ENCODE measurements at regions not wholly inside any gene's neighbourhood (a gene's known extent, or its start where the extent isn't known, plus 50 kb on each side); places are given as distances from the start of the nearest gene placed in this dataset.

DNA sequence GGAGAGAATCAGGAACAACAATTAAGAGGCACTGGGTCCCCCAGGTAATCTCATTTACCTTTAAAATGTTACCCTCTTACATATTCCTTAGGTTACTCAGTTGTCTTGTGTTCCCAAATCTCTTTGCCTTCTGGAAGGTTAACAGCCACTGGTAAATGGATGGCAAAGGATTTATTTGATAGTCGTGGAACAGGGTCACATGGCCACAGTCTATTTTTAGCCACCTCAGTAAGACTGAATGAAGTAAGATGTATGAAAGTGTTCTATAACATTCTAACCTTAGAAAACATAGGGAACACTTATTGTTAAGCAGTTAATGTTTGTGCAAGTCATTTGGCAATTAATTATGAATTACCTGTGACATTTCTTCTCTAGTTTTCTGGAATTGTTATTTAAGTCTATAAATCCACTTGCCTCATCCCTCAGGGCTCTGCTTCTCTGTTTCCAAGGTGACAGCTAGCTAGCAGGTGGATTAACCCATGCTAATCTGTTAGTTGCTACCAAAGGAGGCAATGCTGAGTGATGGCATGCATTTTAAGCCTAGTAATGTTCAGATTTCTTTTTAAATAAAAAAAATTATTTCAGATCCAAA is 211.0 kb downstream of the PIK3C3 start:
- Histone ChIP-seq H2BK20ac (ENCODE audit: low read depth, low read length, poor library complexity, severe bottlenecking) (no peak overlapping the region), H3K18ac (ENCODE audit: insufficient read length, low read depth, low read length) (no peak overlapping the region), H4K8ac (replicated peaks; ENCODE audit: insufficient read length, low read depth, low read length) (no peak overlapping the region), H2BK5ac (ENCODE audit: insufficient read length, low read length) (no peak overlapping the region), H4K5ac (ENCODE audit: insufficient read length, low read depth, low read length) (no peak overlapping the region), H2BK15ac (ENCODE audit: low read depth, low read length) (no peak overlapping the region), H3K4me2 (ENCODE audit: insufficient read depth, insufficient read length, low read length) (no peak overlapping the region), H4K91ac (ENCODE audit: insufficient read length, low read depth, low read length) (no peak overlapping the region), H2BK120ac (ENCODE audit: low read depth, low read length, poor library complexity, severe bottlenecking) (no peak overlapping the region), H3K27me3 (ENCODE audit: insufficient read depth, low read length) (no peaks in the 10 kb centered on the region), H3K9me3 (ENCODE audit: control insufficient read depth, low read depth, low read length) (no peaks in the 10 kb centered on the region), H2BK12ac (ENCODE audit: insufficient read length, low read depth, low read length) (no peak overlapping the region), H3K56ac (ENCODE audit: insufficient read length, low read depth, low read length) (no peak overlapping the region), H3K79me2 (ENCODE audit: insufficient read depth, low read length) (no peaks in the 10 kb centered on the region), H3K27ac (ENCODE audit: insufficient read length, low read depth, low read length) (no peak overlapping the region), H3K23ac (ENCODE audit: insufficient read length, low read depth, low read length) (no peak overlapping the region), H3K4ac (ENCODE audit: low read depth, low read length) (no peak overlapping the region), H3K79me1 (ENCODE audit: insufficient read depth, low read depth, low read length, poor library complexity, severe bottlenecking) (no peaks in the 10 kb centered on the region), H3T11ph (ENCODE audit: low read length) (no peak overlapping the region), H3K4me1 (ENCODE audit: insufficient read depth, low read length) (no peaks in the 10 kb centered on the region), H3K9ac (ENCODE audit: extremely low read depth, insufficient read length, low read length) (no peak overlapping the region), H4K20me1 (ENCODE audit: control insufficient read depth, insufficient read depth, insufficient read length) (no peaks in the 10 kb centered on the region), H2AFZ (ENCODE audit: low read length) (no peak overlapping the region), H2AK5ac (ENCODE audit: insufficient read length, low read length) (no peak overlapping the region), H3K14ac (ENCODE audit: insufficient read depth, low read length) (no peak overlapping the region), H3K23me2 (ENCODE audit: insufficient read length, low read depth, low read length, poor library complexity, severe bottlenecking) (no peaks in the 10 kb centered on the region)
- H3K27me3 Mint-ChIP-seq (ENCODE audit: low read depth) = no peaks in the 10 kb centered on the region
- H3K4me3 Mint-ChIP-seq = no peak overlapping the region
- no CpG with 5 or more reads among the region's 1 CpG for WGBS (ENCODE audit: extremely low coverage, insufficient read length, low lambda C conversion rate)
- TF ChIP-seq, protein P1, sequence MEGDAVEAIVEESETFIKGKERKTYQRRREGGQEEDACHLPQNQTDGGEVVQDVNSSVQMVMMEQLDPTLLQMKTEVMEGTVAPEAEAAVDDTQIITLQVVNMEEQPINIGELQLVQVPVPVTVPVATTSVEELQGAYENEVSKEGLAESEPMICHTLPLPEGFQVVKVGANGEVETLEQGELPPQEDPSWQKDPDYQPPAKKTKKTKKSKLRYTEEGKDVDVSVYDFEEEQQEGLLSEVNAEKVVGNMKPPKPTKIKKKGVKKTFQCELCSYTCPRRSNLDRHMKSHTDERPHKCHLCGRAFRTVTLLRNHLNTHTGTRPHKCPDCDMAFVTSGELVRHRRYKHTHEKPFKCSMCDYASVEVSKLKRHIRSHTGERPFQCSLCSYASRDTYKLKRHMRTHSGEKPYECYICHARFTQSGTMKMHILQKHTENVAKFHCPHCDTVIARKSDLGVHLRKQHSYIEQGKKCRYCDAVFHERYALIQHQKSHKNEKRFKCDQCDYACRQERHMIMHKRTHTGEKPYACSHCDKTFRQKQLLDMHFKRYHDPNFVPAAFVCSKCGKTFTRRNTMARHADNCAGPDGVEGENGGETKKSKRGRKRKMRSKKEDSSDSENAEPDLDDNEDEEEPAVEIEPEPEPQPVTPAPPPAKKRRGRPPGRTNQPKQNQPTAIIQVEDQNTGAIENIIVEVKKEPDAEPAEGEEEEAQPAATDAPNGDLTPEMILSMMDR (conservative IDR thresholded peaks at IDR 0.05) = no peak
- H3K27ac Mint-ChIP-seq = no peak overlapping the region
- no peaks in the 10 kb centered on the region for H3K4me1 Mint-ChIP-seq
- no peak for DNase-seq
- no peaks in the 10 kb centered on the region for H3K36me3 Mint-ChIP-seq (ENCODE audit: insufficient read depth in 1 of 3, low read depth in 3 of 3)
- H3K9me3 Mint-ChIP-seq = no peaks in the 10 kb centered on the region
